ENCODE measurements at regions not wholly inside any gene's neighbourhood (a gene's known extent, or its start where the extent isn't known, plus 50 kb on each side); places are given as distances from the start of the nearest gene placed in this dataset.

DNA sequence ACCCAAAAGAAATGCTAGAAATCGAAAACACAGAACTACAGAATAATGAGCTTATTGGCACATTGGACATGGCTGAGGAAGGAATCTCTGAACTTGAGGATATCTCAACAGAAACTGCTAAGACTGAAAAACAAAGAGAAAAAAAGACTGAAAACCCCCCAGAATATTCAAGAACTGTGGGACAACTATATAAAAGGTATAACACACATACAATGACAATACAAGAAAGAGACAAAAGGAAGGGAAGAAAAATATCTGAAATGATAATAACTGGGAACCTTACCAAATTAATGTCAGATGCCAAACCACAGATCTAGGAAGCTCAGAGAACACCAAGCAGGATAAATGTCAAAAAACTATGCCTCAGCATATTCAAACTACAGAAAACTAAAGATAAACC, 68.6 kb upstream of the TNPO1 start:
- Histone ChIP-seq H3K27me3 (ENCODE audit: low read length) (no peaks in the 10 kb centered on the region), H3F3A (ENCODE audit: low read length, unreplicated experiment) (no peaks in the 10 kb centered on the region), H3K4me2 (ENCODE audit: low read length) (no peak overlapping the region), H3K36me3 (ENCODE audit: low read depth, low read length) (no peaks in the 10 kb centered on the region), H3K9me2 (replicated peaks; ENCODE audit: low read length) (no peaks in the 10 kb centered on the region), H3K9ac (ENCODE audit: low read length) (no peak overlapping the region), H3K9me3 (ENCODE audit: low read length) (no peaks in the 10 kb centered on the region), H4K20me1 (ENCODE audit: low read length) (no peaks in the 10 kb centered on the region), H3K27ac (ENCODE audit: low read length) (no peak overlapping the region), H3K4me3 (ENCODE audit: low read length) (no peak overlapping the region), H3K4me1 (ENCODE audit: insufficient read depth, low read length) (no peaks in the 10 kb centered on the region), H2AFZ (ENCODE audit: low read length) (no peak overlapping the region), H3K79me2 (ENCODE audit: low read length) (no peaks in the 10 kb centered on the region)
- intact Hi-C loops (cut with micrococcal nuclease): no loop called here
- ATAC-seq (no peak), DNase-seq (no peak)
- POLR2A ChIA-PET (ENCODE audit: unreplicated experiment): no interaction called here
- CTCF ChIA-PET: no interaction called here
- TF ChIP-seq EZH2 (IDR thresholded peaks at IDR 0.05; ENCODE audit: low read length, unreplicated experiment): no peak
- no peak for TF ChIP-seq EZH2phosphoT487 (IDR thresholded peaks at IDR 0.05; ENCODE audit: borderline replicate concordance, low read length)
- TF ChIP-seq, protein P1, sequence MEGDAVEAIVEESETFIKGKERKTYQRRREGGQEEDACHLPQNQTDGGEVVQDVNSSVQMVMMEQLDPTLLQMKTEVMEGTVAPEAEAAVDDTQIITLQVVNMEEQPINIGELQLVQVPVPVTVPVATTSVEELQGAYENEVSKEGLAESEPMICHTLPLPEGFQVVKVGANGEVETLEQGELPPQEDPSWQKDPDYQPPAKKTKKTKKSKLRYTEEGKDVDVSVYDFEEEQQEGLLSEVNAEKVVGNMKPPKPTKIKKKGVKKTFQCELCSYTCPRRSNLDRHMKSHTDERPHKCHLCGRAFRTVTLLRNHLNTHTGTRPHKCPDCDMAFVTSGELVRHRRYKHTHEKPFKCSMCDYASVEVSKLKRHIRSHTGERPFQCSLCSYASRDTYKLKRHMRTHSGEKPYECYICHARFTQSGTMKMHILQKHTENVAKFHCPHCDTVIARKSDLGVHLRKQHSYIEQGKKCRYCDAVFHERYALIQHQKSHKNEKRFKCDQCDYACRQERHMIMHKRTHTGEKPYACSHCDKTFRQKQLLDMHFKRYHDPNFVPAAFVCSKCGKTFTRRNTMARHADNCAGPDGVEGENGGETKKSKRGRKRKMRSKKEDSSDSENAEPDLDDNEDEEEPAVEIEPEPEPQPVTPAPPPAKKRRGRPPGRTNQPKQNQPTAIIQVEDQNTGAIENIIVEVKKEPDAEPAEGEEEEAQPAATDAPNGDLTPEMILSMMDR (conservative IDR thresholded peaks at IDR 0.05; ENCODE audit: low read depth, low read length): no peak
- no TSS peak for BruUV-seq (replicated peaks)

DNA sequence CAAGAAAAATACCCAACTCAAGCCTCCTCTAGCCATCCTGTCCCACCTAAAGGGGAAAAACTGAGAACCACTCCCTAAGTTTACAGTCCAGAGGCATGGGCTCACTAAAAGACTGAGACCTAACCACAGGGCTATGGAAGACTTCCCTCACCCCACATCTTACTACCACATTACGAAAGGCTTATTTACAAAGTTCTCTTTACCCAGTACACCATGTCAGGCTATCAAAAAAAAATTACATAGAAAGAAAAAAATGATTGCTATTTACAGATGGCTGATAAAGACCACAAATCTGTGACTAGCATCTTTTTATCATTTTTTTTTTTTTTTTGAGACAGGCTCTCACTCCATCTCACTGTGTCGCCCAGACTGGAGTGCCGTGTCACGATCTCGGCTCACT, 69.7 kb upstream of the TNPO1 start:
- H3K9ac ChIP-seq (ENCODE audit: low read length): no peak overlapping the region
- H3K9me2 ChIP-seq (replicated peaks; ENCODE audit: low read length): no peaks in the 10 kb centered on the region
- H3F3A ChIP-seq (ENCODE audit: low read length, unreplicated experiment): no peaks in the 10 kb centered on the region
- no peak for DNase-seq
- no peak overlapping the region for H3K4me3 ChIP-seq (ENCODE audit: low read length)
- H3K4me2 ChIP-seq (ENCODE audit: low read length): no peak overlapping the region
- ATAC-seq: no peak
- intact Hi-C loops (cut with micrococcal nuclease): no loop called here
- no peaks in the 10 kb centered on the region for H3K9me3 ChIP-seq (ENCODE audit: low read length)
- no peaks in the 10 kb centered on the region for H3K27me3 ChIP-seq (ENCODE audit: low read length)
- no peak overlapping the region for H3K27ac ChIP-seq (ENCODE audit: low read length)
- no peaks in the 10 kb centered on the region for H3K4me1 ChIP-seq (ENCODE audit: insufficient read depth, low read length)
- H3K79me2 ChIP-seq (ENCODE audit: low read length): no peaks in the 10 kb centered on the region
- H2AFZ ChIP-seq (ENCODE audit: low read length): no peak overlapping the region
- no TSS peak for BruUV-seq (replicated peaks)
- H4K20me1 ChIP-seq (ENCODE audit: low read length): no peaks in the 10 kb centered on the region
- CTCF ChIA-PET: no interaction called here
- H3K36me3 ChIP-seq (ENCODE audit: low read depth, low read length): no peaks in the 10 kb centered on the region
- TF ChIP-seq EZH2phosphoT487 (IDR thresholded peaks at IDR 0.05; ENCODE audit: borderline replicate concordance, low read length) (no peak), EZH2 (IDR thresholded peaks at IDR 0.05; ENCODE audit: low read length, unreplicated experiment) (no peak)
- TF ChIP-seq, protein P1 (conservative IDR thresholded peaks at IDR 0.05; ENCODE audit: low read depth, low read length): no peak
- POLR2A ChIA-PET (ENCODE audit: unreplicated experiment): no interaction called here

DNA sequence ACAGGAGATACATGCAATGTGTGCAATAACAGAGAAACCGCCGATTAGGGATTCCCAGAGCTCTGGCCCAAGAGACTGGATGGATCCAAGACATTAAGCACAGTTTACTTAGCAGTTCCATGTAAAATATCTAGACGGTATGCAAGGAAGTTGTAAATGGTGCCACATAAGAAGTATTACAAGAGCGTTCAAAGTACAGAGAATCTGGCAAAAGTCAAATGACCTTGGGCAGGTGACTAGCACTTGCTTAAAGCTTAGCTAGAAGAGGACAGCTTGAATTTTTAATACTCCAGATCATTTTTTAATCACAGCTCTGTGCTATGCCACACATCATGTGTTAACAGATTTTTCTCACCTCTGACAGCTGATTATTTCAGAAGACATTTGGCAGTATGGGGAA, 72.3 kb upstream of the TNPO1 start:
- no peaks in the 10 kb centered on the region for H3K36me3 ChIP-seq (ENCODE audit: low read depth, low read length)
- no peak overlapping the region for H3K27ac ChIP-seq (ENCODE audit: low read length)
- intact Hi-C loops (cut with micrococcal nuclease): no loop called here
- H3K27me3 ChIP-seq (ENCODE audit: low read length): no peaks in the 10 kb centered on the region
- no peak overlapping the region for H3K4me3 ChIP-seq (ENCODE audit: low read length)
- H4K20me1 ChIP-seq (ENCODE audit: low read length): no peaks in the 10 kb centered on the region
- no peaks in the 10 kb centered on the region for H3K9me3 ChIP-seq (ENCODE audit: low read length)
- no peak overlapping the region for H3K4me2 ChIP-seq (ENCODE audit: low read length)
- no peak overlapping the region for H2AFZ ChIP-seq (ENCODE audit: low read length)
- no peak overlapping the region for H3K9ac ChIP-seq (ENCODE audit: low read length)
- no peaks in the 10 kb centered on the region for H3K9me2 ChIP-seq (replicated peaks; ENCODE audit: low read length)
- DNase-seq (no peak), ATAC-seq (no peak)
- H3K79me2 ChIP-seq (ENCODE audit: low read length): no peaks in the 10 kb centered on the region
- no peak for TF ChIP-seq EZH2 (IDR thresholded peaks at IDR 0.05; ENCODE audit: low read length, unreplicated experiment)
- TF ChIP-seq, protein P1 (conservative IDR thresholded peaks at IDR 0.05; ENCODE audit: low read depth, low read length): no peak
- TF ChIP-seq EZH2phosphoT487 (IDR thresholded peaks at IDR 0.05; ENCODE audit: borderline replicate concordance, low read length): no peak
- no peaks in the 10 kb centered on the region for H3F3A ChIP-seq (ENCODE audit: low read length, unreplicated experiment)
- H3K4me1 ChIP-seq (ENCODE audit: insufficient read depth, low read length): no peaks in the 10 kb centered on the region
- ChIA-PET POLR2A (ENCODE audit: unreplicated experiment) (no interaction called here), CTCF (no interaction called here)
- BruUV-seq (replicated peaks): no TSS peak

Measured in PC-3 (cell line).